ENCODE measurements at regions not wholly inside any gene's neighbourhood (a gene's known extent, or its start where the extent isn't known, plus 50 kb on each side); places are given as distances from the start of the nearest gene placed in this dataset.

DNA sequence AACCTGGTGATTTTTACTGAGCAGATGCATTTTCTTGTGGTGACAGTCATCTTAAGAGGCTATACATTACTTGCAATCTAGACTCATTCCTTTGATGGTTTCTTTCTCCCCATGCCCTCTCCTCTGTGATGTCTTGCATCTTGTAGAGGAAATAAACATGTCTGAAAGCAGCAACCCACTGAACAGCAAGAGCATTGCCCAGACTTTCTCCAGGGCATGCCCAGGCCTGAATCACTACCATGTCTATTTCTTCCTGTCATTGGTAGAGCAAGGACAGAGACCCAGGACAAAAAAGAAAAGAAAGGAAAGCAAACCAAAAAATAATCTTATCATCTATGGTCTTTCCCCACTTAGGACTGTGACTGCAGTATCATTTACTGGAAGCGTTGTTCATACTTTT lies 326.1 kb downstream of the HNRNPD start:
- no peak overlapping the region for H3K27ac Mint-ChIP-seq
- no peak for TF ChIP-seq CTCF (IDR thresholded peaks at IDR 0.05; ENCODE audit: unreplicated experiment)

GRCh38 chr4:82046796-82047195 lies 327.0 kb downstream of the HNRNPD start:
- no peak for DNase-seq (ENCODE audit: low spot score, unreplicated experiment)
- H3K4me1 Mint-ChIP-seq (ENCODE audit: low read depth): peaks cover 8% of the 10 kb centered on the region
- TF ChIP-seq CTCF (IDR thresholded peaks at IDR 0.05; ENCODE audit: unreplicated experiment): no peak
- H3K36me3 Mint-ChIP-seq (ENCODE audit: insufficient read depth): no peaks in the 10 kb centered on the region
- peaks cover 51% of the 10 kb centered on the region for H3K27me3 Mint-ChIP-seq
- no peaks in the 10 kb centered on the region for H3K9me3 Mint-ChIP-seq (ENCODE audit: low read depth)
- no peak overlapping the region for H3K27ac Mint-ChIP-seq
- no peak overlapping the region for H3K4me3 Mint-ChIP-seq (ENCODE audit: low read depth)

More for the DNA sequence above, 326.1 kb downstream of the HNRNPD start:
- H3K9me3 Mint-ChIP-seq (ENCODE audit: low read depth): no peaks in the 10 kb centered on the region
- H3K27me3 Mint-ChIP-seq: peaks cover 43% of the 10 kb centered on the region
- no peak for DNase-seq (ENCODE audit: low spot score, unreplicated experiment)
- no peaks in the 10 kb centered on the region for H3K36me3 Mint-ChIP-seq (ENCODE audit: insufficient read depth)
- H3K4me1 Mint-ChIP-seq (ENCODE audit: low read depth): peaks cover 7% of the 10 kb centered on the region
- H3K4me3 Mint-ChIP-seq (ENCODE audit: low read depth): no peak overlapping the region

DNA sequence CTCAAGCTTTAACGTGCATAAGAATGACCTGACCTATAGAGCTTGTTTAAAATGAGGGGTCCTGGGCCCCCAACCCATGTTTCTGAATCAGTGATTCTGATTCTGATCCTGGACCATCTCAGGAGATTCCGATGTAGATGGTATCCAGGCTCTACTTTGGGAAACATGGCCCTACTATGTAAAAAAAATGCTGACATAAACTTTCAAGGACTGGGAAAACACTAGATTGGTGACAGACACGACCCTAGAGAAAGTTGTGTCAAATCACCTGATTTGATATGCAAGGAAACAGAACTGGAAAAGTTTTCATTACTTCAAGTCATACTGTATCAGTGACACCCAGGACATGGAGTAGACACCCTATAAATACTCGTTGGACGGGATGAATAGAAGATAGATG lies 328.5 kb downstream of the HNRNPD start:
- TF ChIP-seq CTCF (IDR thresholded peaks at IDR 0.05; ENCODE audit: unreplicated experiment): no peak
- H3K4me1 Mint-ChIP-seq (ENCODE audit: low read depth): peaks cover 8% of the 10 kb centered on the region
- H3K36me3 Mint-ChIP-seq (ENCODE audit: insufficient read depth): no peaks in the 10 kb centered on the region
- no peak for DNase-seq (ENCODE audit: low spot score, unreplicated experiment)
- H3K27me3 Mint-ChIP-seq: peaks cover 56% of the 10 kb centered on the region
- H3K4me3 Mint-ChIP-seq (ENCODE audit: low read depth): peak overlapping the region; percentile 66
- H3K27ac Mint-ChIP-seq: no peak overlapping the region
- H3K9me3 Mint-ChIP-seq (ENCODE audit: low read depth): no peaks in the 10 kb centered on the region

GRCh38 chr4:82044141-82044993 lies 329.4 kb downstream of the HNRNPD start:
- peak overlapping the region; percentile 68 for H3K4me3 Mint-ChIP-seq (ENCODE audit: low read depth)
- peaks cover 56% of the 10 kb centered on the region for H3K27me3 Mint-ChIP-seq
- H3K27ac Mint-ChIP-seq: no peak overlapping the region
- H3K9me3 Mint-ChIP-seq (ENCODE audit: low read depth): no peaks in the 10 kb centered on the region
- peak; percentile 63 for DNase-seq (ENCODE audit: low spot score, unreplicated experiment)
- H3K4me1 Mint-ChIP-seq (ENCODE audit: low read depth): peaks cover 8% of the 10 kb centered on the region
- TF ChIP-seq CTCF (IDR thresholded peaks at IDR 0.05; ENCODE audit: unreplicated experiment): no peak
- no peaks in the 10 kb centered on the region for H3K36me3 Mint-ChIP-seq (ENCODE audit: insufficient read depth)

GRCh38 chr4:82043809-82044137 lies 330.0 kb downstream of the HNRNPD start:
- no peak for DNase-seq (ENCODE audit: low spot score, unreplicated experiment)
- Mint-ChIP-seq H3K27me3 (peaks cover 60% of the 10 kb centered on the region), H3K9me3 (ENCODE audit: low read depth) (no peaks in the 10 kb centered on the region), H3K4me1 (ENCODE audit: low read depth) (peaks cover 8% of the 10 kb centered on the region), H3K36me3 (ENCODE audit: insufficient read depth) (no peaks in the 10 kb centered on the region), H3K4me3 (ENCODE audit: low read depth) (peak overlapping the region; percentile 68), H3K27ac (peak overlapping the region; percentile 81)
- no peak for TF ChIP-seq CTCF (IDR thresholded peaks at IDR 0.05; ENCODE audit: unreplicated experiment)
